EH (cell line): ENCODE measurements at regions not wholly inside any gene's neighbourhood (a gene's known extent, or its start where the extent isn't known, plus 50 kb on each side); places are given as distances from the start of the nearest gene placed in this dataset.
"Not testable (repeated sequence)": the region's sequence is repeated elsewhere in the genome, so short reads cannot be mapped to it uniquely, and the experiment has no call there.

Source experiments
- DNase-seq: peaks from one replicate; pipeline ENCODE4 v3.0.0-alpha.2; 2015; ENCODE audit warnings: low read depth

DNA sequence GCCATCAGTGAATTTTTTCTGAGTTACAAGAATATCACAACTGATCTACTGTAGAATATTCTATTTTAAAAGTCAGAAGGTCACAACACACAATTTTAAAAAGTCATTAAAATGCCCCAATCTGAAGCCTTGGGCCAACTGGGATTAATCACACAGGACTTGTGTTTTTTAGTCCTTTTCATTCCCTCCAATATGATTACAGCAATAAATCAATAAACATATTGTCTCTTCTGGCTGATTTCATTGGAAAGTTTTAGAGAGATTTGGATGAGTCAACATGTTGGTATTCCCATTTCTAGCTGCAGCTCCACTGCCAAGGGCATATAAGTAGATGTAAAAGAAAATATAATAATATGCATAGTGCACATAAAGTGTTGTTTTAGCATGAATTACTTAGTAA lies 85.8 kb downstream of the NIBAN1 start:
- peak; percentile 87 for DNase-seq

DNA sequence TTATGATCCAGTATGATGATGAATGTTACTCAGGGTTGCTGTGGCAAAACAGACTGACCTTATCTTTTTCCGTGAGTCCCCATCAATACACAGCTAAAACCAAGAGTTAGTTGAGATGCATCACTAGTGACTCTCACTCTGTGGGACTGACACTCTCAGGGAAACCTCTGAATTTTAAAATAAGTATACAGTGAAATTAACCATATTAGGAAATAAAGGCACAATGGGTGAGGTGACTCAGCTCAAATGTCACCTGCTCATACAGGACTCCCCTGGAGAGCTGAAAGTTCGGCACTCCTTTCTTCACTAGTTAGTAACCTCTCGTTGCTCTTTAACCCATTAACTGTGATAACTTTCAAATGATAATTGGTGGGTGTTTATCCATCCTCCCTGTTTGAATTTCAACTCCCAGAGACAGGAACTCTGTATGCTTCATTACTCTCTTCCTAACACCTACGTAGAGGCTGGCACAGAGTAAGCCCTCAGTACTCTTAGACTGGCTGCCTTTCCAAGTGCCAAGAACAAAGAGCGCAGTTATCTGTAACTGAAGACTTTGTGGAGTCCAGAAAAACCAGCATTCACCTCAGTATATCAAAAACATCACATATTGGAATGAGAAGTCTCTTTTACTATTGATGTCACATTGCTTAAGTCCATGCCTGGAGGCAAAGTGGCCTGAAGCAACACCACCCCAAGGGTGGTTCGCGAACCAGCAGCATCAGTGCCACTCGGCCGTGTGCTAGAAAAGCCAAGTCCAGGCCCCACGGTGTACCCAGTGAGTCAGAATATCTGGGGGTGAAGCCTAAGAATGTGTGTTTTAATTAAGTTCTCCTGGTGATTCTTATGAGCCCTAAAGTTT lies 91.1 kb downstream of the NIBAN1 start:
- no peak for DNase-seq

DNA sequence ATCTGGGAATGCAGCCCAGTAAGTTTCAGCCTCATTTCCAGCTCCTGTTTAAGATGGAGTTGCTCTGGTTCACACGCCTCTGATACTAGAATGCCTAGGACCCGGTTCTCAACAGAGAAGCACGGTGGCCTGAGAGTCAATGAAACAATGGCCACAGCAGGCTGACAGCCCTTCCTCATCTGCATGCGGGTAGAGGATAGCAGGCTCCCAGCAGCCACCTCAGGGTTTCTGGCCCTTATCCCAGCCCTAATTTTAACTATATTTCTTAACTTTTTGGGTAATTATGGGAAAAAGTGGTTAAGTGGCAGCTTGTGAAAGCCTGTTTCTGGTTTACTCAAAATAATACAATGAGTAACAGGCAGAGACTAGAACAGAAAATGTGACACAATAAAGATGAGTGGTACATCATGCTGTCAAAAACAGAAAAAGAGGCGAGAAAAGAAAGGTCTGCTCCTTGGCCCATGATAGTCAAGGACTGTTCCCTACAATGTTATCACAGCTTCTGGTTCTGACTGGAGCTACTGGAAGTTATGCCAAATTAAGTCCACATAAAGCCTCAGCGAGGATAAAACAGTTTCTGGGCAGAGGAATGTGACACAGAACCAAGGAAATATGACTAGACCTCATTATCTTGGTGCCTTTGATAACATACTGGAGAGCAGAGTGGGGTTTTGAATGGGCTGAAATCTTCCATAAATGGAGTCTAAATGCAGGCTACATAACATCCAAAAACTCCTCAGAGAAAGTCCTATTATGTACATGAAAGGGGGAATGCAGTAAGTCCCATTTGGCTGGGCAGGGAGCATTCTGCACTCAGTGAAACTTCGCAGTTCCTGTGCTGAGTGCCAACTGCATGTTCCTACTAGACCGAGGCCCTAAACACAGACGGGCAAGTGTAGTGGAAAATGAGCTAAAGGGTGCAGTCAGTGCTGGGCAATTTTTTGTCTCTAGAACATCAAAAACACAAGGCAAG lies 92.1 kb downstream of the NIBAN1 start:
- peak; percentile 74 for DNase-seq

DNA sequence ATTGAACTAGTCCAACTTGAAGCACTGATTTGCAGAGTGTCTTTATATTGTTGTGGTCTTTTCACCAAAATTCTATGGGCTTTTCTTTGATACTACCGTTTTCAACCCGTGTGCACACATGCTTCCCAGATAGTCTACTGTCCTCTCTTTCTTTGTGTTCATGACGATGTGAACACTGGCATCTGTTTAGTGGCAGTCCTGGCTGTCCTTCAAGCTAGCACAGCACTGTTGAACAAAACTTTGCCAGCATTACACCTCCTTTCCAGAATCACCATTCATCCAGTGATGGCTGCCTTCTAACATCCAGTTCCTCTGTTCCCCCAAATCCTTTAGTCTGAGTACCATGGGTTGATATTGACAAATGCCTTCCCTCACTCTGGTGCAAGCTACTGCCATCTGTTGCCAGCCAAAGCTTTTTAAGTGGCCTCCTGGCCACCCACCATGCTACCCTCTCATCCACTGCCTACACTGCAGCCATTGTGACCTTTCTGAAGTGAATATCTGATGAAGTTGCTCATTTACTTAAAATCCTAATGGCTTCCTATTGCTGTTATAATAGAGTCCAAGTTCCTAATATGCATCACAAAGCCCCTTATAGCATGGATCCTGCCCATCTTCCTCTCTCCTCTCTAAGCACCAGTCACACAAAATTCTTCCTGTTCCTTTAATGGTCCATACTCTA lies 94.3 kb downstream of the NIBAN1 start:
- no peak for DNase-seq

DNA sequence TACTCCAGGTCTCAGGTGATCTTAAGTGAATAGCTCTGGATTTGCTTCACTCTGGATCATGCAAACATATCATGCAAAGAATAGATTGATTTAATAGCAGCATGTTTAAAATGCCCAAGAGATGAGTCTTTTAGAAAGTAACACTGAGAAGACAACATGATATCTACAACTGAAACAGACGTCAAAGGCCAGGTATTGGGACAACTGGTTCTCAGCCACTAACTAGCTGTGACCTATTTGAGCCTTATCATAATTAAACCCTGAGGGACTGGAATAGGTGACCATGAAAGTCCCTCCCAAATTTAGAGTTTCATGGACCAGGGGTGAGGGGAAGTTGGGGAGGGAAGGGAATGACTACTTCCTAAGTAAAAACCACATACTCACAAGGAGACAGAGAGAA lies 95.7 kb downstream of the NIBAN1 start:
- no peak for DNase-seq

DNA sequence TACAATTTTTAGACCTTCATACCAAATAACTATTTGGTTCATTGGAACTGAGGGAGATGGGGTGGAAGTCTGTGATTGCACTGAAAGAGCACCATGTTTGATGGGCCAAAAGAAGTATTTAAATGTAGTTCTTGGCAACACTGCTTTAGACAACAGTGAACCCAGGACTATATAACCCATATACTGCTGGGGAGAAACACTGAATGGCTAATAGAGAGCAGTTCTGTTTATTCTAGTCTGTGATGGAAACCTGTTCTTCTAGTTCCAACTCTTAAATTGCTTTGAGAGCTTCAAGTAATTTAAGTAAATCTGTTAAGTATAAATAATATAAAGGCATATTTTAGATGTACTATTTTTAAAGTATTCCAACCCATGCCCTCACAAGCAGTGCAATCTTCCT lies 96.3 kb downstream of the NIBAN1 start:
- no peak for DNase-seq

DNA sequence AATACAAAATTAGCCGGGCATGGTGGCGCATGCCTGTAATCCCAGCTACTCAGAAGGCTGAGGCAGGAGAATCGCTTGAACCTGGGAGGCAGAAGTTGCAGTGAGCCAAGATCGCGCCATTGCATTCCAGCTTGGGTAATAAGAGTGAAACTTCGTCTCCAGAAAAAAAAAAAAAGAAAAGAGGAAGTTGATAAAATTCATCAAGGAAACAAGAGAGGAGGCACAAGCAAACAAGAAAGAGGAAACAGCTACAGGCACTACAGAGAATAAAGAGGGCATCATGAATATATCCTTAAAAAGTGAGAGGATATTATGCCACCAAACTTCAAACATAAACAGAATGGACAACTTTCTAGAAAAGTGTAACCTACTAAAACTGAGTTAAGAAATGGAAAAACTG lies 98.3 kb downstream of the NIBAN1 start:
- not testable (repeated sequence) for DNase-seq

DNA sequence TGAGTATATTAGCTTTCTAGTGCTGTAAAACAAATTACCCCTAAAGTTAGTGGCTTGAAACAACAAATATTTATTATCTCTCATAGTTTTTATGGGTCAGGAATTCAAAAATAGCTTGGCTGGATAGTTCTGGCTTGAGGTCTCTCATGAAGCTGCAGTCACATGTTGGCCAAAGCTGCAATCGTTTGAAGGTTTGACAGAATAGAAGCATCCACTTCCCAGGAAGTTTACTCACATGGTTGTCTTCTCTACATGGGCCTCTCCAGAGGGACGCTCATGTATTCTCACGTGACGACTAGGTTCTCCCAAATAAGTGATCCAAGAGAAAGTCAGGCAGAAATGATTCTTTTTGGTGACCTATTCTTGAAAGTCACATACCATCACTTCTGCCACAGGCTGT lies 99.1 kb downstream of the NIBAN1 start:
- no peak for DNase-seq

DNA sequence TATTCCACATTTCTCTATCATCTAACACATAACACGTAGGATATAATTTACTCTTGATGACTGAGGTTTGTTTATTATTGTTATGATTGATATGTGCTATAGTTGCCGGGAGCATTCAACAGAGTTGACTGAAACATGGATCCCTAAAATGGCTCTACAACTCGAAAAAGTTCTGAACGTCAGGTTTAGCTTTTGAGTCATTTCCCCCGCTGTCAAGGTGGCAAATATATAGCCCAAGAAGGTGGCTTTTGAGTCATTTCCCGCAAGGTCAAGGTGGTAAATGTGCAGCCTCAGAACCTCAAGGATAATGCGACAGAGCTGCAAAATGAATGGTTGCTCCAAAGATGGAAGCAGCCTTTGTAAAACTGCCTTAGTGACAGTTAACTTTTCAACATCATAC lies 104.0 kb downstream of the NIBAN1 start:
- DNase-seq = no peak

DNA sequence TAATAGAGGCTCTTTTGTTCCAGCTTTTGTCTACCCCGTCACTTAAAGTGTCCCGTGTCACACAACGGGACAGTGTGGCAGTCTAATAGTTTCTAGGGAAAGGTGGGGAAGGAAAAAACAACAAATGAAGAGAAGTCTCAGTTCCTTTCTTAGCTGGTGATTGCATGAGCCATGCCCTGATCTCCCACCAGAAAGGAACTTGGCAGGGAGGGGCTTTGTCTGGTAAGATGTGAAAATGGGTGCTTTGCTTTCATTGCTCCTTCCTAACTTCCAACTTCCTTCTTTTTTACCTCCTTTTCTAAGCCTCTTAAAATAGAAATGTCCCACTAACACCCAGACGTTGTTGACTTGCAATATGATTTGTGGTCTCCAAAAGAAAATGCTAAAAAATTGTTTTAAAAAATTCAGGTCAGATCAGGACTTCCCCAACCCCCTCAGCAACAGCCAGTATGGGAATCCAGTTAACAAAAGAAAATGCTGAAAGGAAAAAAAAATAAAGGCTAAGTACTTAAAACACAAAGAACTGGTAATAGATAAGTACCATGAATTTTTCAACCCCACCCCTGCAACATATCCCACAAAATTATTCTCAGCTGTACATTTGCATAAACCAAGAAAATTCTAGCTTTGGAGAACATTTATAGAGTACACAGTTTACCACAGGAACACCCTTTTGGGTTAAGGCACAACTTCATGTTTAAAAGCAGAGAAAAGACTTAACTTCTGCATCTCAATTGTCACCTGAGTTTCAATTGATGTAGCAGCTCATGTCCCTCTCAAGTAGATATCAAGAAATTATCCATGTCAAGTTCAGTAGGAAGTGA lies 106.2 kb downstream of the NIBAN1 start:
- DNase-seq = no peak

DNA sequence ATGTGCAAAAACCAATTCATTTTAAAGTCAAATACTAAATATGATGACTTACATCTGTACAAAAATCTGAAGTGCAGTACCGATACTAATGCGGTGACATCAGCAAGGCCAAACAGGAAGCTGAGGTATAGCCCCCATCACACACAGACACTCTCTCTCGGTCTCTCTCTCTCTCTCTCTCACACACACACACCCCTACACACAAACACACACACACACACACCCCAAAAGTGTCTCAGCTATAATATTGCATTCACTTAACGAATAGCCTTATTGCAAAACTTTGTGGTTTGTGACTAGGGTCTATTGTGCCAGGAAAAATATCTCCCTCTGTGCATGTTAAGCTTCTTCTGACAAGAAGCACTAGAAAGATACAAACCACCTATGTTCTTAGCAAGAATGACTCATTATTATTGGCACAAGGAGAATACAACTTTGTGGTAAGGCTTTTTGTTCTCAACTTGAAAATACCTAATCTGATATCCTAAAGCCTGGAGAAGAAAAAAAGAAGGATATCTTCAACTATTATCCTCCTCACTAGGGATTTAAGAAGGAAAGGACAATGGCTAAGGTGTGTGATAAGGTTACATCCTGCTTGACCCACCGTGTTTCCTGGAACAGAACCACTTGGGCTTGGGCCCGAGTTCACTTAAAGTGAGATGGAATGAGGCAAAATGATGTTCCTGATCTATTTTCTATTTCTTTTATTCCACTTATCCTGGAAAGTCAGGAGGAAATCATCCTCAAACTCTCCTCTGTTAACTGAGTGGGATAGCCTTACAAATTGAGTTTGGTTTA lies 107.1 kb downstream of the NIBAN1 start:
- DNase-seq = peak; percentile 89

DNA sequence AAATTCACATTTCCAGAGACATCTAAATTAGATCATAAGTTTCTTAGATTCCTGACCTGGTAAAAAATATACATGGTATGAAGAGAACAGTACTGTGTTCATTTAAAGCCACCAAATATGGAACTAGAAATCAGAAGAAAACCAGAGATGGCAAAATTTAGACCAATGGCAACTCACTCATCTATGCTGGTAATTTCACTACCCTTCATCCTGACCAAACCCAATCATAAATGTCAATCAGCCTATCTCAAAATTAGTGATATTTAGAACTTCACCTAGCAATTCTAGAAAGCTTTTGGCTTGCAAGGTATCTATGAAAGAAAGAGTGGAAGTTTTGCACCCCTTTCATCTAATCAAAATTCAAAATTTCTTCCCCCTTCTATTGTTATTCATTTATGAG lies 107.7 kb downstream of the NIBAN1 start:
- no peak for DNase-seq

DNA sequence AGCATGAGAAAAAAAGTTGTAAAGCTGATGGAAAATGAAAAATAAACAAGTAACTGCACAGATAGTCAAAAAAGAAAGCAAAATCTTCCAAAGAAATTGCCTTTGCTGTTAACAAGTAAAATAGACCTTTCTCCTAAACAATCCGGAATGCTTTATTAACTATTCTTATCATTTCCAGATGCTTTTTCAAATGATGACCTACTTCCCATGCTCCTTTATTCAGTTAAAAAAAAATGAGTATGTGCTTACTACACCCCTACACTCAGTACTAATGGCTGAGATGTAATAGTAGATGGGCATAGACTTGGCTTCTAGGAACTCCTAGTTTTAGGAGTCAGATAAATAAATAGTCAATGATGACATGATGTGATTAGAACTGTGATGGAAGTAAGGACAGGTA lies 108.5 kb downstream of the NIBAN1 start:
- DNase-seq = peak; percentile 32

DNA sequence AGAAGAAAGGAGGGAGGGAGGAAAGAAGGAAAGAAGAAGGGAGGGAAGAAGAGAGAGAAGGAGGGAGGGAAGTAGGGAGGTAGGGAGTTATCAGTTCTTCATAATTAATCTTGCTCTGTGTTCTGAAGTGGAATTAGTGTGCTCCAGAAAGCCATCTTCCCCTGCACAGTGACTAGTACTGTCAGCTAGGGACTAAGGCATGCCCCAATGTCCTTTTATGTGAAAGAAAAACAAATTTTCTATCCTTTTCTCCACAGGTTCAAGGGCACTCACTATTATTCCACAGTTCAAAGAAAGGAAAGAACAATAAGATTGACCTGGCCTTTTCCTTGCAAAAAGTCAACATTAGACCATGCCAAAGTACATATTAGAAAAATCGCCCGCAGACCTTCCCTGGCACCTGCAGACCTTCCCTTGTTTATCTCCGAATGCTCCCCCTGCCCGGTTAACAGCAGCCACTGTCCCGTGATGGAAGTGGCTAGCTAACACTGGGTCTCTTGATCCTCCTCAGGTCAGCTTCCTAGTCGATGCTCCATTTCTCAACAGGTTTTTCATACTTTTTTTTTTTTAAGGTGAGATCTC lies 107.2 kb upstream of the EDEM3 start:
- no peak for DNase-seq

DNA sequence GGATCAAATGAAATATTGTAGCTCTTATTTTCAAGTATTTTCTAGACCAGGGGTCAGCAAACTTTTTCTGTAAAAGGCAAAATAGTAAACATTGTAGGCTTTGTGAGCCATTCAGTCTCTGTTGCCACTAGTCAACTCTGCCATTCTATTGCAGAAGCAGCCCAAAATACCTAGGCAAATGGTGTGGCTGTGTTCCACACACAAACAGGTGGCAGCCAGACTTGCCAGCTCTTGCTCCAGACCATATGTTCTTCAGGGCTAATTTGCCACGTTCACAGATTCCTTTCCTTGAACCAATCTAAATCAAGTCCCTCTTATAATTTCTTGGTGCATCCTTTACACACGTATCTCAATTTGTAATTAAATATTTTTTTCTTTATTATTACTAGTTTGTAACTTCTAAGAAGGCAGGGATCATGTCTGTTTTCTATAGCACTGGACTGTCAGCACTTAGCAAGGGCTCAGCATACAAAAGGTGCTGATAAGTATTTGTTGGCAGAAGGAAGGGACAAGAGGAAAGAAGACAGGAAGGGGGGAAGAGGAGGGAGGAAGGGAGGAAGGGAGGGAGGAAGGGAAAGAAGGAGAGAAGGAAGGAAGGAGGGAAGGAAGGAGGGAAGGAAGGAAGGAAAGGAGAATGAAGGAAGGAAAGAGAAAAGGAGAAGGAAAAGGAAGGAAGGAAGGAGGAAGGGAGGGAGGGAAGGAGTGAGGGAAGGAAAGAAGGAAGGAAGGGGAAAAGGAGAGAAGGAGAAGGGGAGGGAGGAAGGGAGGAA lies 106.5 kb upstream of the EDEM3 start:
- no peak for DNase-seq

DNA sequence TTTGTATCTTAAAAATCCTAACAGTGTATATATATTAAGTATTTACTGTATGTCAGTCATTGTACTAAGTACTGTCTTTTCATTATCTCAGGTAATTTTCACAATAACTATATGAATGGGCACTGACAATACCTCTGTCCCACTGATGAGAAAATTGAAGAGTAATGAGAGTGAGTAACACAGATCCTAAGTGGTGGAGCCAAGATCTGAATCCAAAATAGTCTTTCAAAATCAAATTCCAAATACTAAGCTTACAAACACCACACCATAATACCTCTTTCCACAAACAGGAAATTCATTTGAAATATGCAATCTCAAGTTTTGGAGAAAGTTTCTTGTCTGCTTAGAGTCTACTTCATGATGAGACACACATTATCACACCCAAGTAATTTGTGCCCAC lies 105.9 kb upstream of the EDEM3 start:
- DNase-seq = no peak

DNA sequence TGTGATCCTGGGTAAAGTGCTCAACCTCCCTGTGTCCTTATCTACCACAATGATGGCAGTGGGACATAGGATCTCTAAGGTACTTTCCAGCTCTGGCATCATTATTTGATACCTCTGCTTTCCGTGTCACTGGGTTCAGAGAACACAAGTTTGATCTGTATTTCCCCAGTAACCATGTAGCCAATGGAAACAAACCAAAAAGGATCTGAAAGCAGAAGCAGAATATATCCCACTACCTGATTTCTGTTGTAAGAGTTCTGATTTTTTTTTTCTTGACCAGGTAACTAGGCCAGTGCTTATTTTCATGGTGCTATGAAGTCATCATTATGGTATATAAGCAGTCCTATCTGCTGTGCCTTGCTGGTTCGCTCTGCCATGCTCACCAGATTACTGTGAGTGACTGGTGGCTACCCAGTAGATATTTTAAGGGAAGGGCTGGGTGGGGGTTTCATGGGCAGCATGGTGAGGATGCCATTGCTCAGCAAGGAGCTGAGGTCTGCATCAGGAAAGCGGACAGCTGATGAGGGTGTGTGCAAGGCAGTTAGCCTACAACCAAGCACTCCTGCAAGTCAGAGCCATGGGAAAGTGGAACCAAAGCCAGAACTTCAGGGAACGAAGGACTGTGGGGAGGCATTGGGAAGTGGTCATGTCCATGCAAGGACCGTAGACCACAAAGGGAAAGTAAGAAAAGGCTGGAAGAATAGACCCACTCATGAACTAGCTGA lies 104.9 kb upstream of the EDEM3 start:
- no peak for DNase-seq

DNA sequence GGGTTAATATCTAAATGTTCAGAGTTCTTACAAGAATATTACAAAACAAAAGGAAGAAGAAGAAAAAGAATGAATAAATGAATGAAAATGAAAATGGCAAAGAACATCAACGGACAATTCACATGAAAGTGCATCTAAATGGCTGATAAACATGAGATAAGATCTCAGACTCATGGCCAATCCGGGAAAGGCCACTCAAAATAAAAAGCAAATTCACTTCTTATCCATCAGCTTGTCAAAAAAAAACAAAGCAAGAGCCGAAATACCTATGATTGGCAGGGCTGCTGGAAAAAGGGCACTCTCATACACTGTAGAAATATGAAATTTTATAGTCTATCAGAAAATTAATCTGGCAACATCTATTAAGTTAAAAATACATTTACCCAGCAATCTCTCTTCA lies 103.6 kb upstream of the EDEM3 start:
- DNase-seq = no peak
